AG04450 (cell line): ENCODE measurements at regions not wholly inside any gene's neighbourhood (a gene's known extent, or its start where the extent isn't known, plus 50 kb on each side); places are given as distances from the start of the nearest gene placed in this dataset.

Experiments used
- CTCF ChIA-PET: fragments of 300-600, 350-600 bp; formaldehyde crosslinking; extraction: SDS; loops from one replicate; lab custom pipeline; 2022; ENCODE audit warnings: antibody characterized with exemption, inconsistent platforms; lab: Charles Lee
- POLR2A ChIA-PET: fragments of 350-600 bp; formaldehyde crosslinking; extraction: SDS; loops from one replicate; lab custom pipeline; 2021; ENCODE audit warnings: antibody characterized with exemption, inconsistent platforms; lab: Yijun Ruan, JAX
- DNase-seq: peaks from one replicate; pipeline ENCODE4 v3.0.0-alpha.2; 2011; ENCODE audit warnings: low read depth, low spot score
- H3K27ac ChIP-seq: one replicate; pipeline ENCODE4 v1.5.1; 2012; ENCODE audit warnings: low read depth, low read length, control low read depth
- H3K27me3 ChIP-seq: one replicate; pipeline ENCODE4 v1.6.0; 2012; ENCODE audit warnings: low read length; ENCODE audit not compliant: control insufficient read depth, insufficient read depth
- H3K4me3 ChIP-seq: 2 replicates; pipeline ENCODE4 v1.5.1; 2011; ENCODE audit warnings: mild to moderate bottlenecking, low read depth, low read length, control low read depth
- H3K9me3 ChIP-seq: 2 replicates; pipeline ENCODE4 v1.5.1; 2012; ENCODE audit warnings: low read length; ENCODE audit not compliant: control insufficient read depth, insufficient read depth
- CTCF ChIP-seq: IDR thresholded peaks from 2 replicates; pipeline ENCODE4 v1.5.1; 2011; ENCODE audit warnings: low read depth, low read length, control low read depth, inconsistent platforms

- DNase-seq = no peak
- H3K9me3 ChIP-seq = no peaks in the 10 kb centered on the region
- CTCF ChIA-PET = no interaction called here
- H3K27ac ChIP-seq = no peak overlapping the region
- no peak for TF ChIP-seq CTCF
- H3K27me3 ChIP-seq = no peaks in the 10 kb centered on the region
- POLR2A ChIA-PET = no interaction called here
- no peak overlapping the region for H3K4me3 ChIP-seq
These were observed 442.9 kb upstream of the ATP2B1 start for GRCh38 chr12:90151491-90152015.

- H3K4me3 ChIP-seq = no peak overlapping the region
- H3K27me3 ChIP-seq = no peaks in the 10 kb centered on the region
- ChIA-PET CTCF (no interaction called here), POLR2A (no interaction called here)
- H3K9me3 ChIP-seq = no peaks in the 10 kb centered on the region
- H3K27ac ChIP-seq = no peak overlapping the region
- no peak for DNase-seq
- TF ChIP-seq CTCF = no peak
These were observed 440.8 kb upstream of the ATP2B1 start for GRCh38 chr12:90149453-90149852.

GRCh38 chr12:90129366-90130030 lies 420.9 kb upstream of the ATP2B1 start:
- ChIA-PET POLR2A (no interaction called here), CTCF (no interaction called here)
- no peak overlapping the region for H3K27ac ChIP-seq
- no peaks in the 10 kb centered on the region for H3K9me3 ChIP-seq
- no peak overlapping the region for H3K4me3 ChIP-seq
- no peak for TF ChIP-seq CTCF
- no peak for DNase-seq
- no peaks in the 10 kb centered on the region for H3K27me3 ChIP-seq

GRCh38 chr12:90128526-90128925 lies 419.9 kb upstream of the ATP2B1 start:
- CTCF ChIA-PET = no interaction called here
- no peaks in the 10 kb centered on the region for H3K9me3 ChIP-seq
- DNase-seq = no peak
- H3K4me3 ChIP-seq = no peak overlapping the region
- POLR2A ChIA-PET = no interaction called here
- no peaks in the 10 kb centered on the region for H3K27me3 ChIP-seq
- no peak for TF ChIP-seq CTCF
- H3K27ac ChIP-seq = no peak overlapping the region

GRCh38 chr12:90126125-90126524 lies 417.5 kb upstream of the ATP2B1 start:
- H3K4me3 ChIP-seq = no peak overlapping the region
- DNase-seq = no peak
- CTCF ChIA-PET = no interaction called here
- no peak overlapping the region for H3K27ac ChIP-seq
- POLR2A ChIA-PET = no interaction called here
- TF ChIP-seq CTCF = no peak
- H3K27me3 ChIP-seq = no peaks in the 10 kb centered on the region
- H3K9me3 ChIP-seq = peaks cover 4% of the 10 kb centered on the region
